SK-N-SH (cell line): ENCODE measurements at regions not wholly inside any gene's neighbourhood (a gene's known extent, or its start where the extent isn't known, plus 50 kb on each side); places are given as distances from the start of the nearest gene placed in this dataset.

ENCODE experiments used
- CTCF ChIP-seq: fragments of 200-600 bp; sonication (generic); IDR thresholded peaks from 2 replicates; pipeline ENCODE4 v1.6.1; 2017; ENCODE audit warnings: antibody characterized with exemption, mild to moderate bottlenecking, moderate library complexity
- EP300 ChIP-seq, 2 experiments: IDR thresholded peaks; 2 replicates each; pipeline versions ENCODE4 v1.4.0 to v1.6.1; 2012; ENCODE audit warnings: borderline replicate concordance in 1 of 2, low read depth in 1 of 2, low read length in 1 of 2
- POLR2AphosphoS5 ChIP-seq: IDR thresholded peaks from 2 replicates; pipeline ENCODE4 v1.6.1; 2012; ENCODE audit warnings: low read depth, low read length
- YY1 ChIP-seq: IDR thresholded peaks from 2 replicates; pipeline ENCODE4 v1.4.0; 2012; ENCODE audit warnings: low read depth, mild to moderate bottlenecking

- TF ChIP-seq CTCF (no peak), POLR2AphosphoS5 (no peak), YY1 (no peak), EP300 (IDR thresholded peaks at IDR 0.05; ENCODE audit: borderline replicate concordance in 1 of 2, low read depth in 1 of 2, low read length in 1 of 2) (no peak)
These were observed 246.8 kb downstream of the NSG2 start for GRCh38 chr5:174292348-174292747.
